ENCODE measurements at regions not wholly inside any gene's neighbourhood (a gene's known extent, or its start where the extent isn't known, plus 50 kb on each side); places are given as distances from the start of the nearest gene placed in this dataset.

GRCh38 chr13:33485247-33485646 is 199.7 kb upstream of the STARD13 start:
- Histone ChIP-seq H2AK5ac (ENCODE audit: insufficient read length, low read length) (no peak overlapping the region), H4K20me1 (ENCODE audit: control insufficient read depth, insufficient read depth, insufficient read length) (no peaks in the 10 kb centered on the region), H3K27ac (ENCODE audit: insufficient read length, low read depth, low read length) (no peak overlapping the region), H2AFZ (ENCODE audit: low read length) (no peak overlapping the region), H4K5ac (ENCODE audit: insufficient read length, low read depth, low read length) (no peak overlapping the region), H3K14ac (ENCODE audit: insufficient read depth, low read length) (no peak overlapping the region), H3K23me2 (ENCODE audit: insufficient read length, low read depth, low read length, poor library complexity, severe bottlenecking) (no peaks in the 10 kb centered on the region), H4K91ac (ENCODE audit: insufficient read length, low read depth, low read length) (no peak overlapping the region), H3K4me2 (ENCODE audit: insufficient read depth, insufficient read length, low read length) (no peak overlapping the region), H2BK20ac (ENCODE audit: low read depth, low read length, poor library complexity, severe bottlenecking) (no peak overlapping the region), H2BK15ac (ENCODE audit: low read depth, low read length) (no peak overlapping the region), H3K18ac (ENCODE audit: insufficient read length, low read depth, low read length) (no peak overlapping the region), H3K9me3 (ENCODE audit: control insufficient read depth, low read depth, low read length) (no peaks in the 10 kb centered on the region), H3K9ac (ENCODE audit: extremely low read depth, insufficient read length, low read length) (no peak overlapping the region), H2BK120ac (ENCODE audit: low read depth, low read length, poor library complexity, severe bottlenecking) (no peak overlapping the region), H3K4ac (ENCODE audit: low read depth, low read length) (no peak overlapping the region), H3K79me1 (ENCODE audit: insufficient read depth, low read depth, low read length, poor library complexity, severe bottlenecking) (no peaks in the 10 kb centered on the region), H2BK12ac (ENCODE audit: insufficient read length, low read depth, low read length) (no peak overlapping the region), H3K23ac (ENCODE audit: insufficient read length, low read depth, low read length) (no peak overlapping the region), H3K56ac (ENCODE audit: insufficient read length, low read depth, low read length) (no peak overlapping the region), H4K8ac (replicated peaks; ENCODE audit: insufficient read length, low read depth, low read length) (no peak overlapping the region), H3K27me3 (ENCODE audit: insufficient read depth, low read length) (no peaks in the 10 kb centered on the region), H2BK5ac (ENCODE audit: insufficient read length, low read length) (no peak overlapping the region), H3K4me1 (ENCODE audit: insufficient read depth, low read length) (peaks cover 2% of the 10 kb centered on the region; the same call in 1 of the 2 replicates), H3T11ph (ENCODE audit: low read length) (no peak overlapping the region), H3K79me2 (ENCODE audit: insufficient read depth, low read length) (no peaks in the 10 kb centered on the region)
- Mint-ChIP-seq H3K27ac (no peak overlapping the region), H3K9me3 (peaks cover 12 to 16% of the 10 kb centered on the region in 2 experiments), H3K4me1 (peaks cover 30 to 35% of the 10 kb centered on the region in 2 experiments), H3K4me3 (no peak overlapping the region), H3K36me3 (ENCODE audit: insufficient read depth in 1 of 3, low read depth in 3 of 3) (peaks cover 9 to 20% (median 12%) of the 10 kb centered on the region in 3 experiments), H3K27me3 (ENCODE audit: low read depth) (no peaks in the 10 kb centered on the region; the same call in 1 of the 2 replicates)
- WGBS (ENCODE audit: extremely low coverage, insufficient read length, low lambda C conversion rate): no CpG with 5 or more reads among the region's 1 CpG
- DNase-seq: no peak
- TF ChIP-seq CTCF (conservative IDR thresholded peaks at IDR 0.05): no peak
